ENCODE measurements at regions not wholly inside any gene's neighbourhood (a gene's known extent, or its start where the extent isn't known, plus 50 kb on each side); places are given as distances from the start of the nearest gene placed in this dataset.
"Not testable (repeated sequence)": the region's sequence is repeated elsewhere in the genome, so short reads cannot be mapped to it uniquely, and the experiment has no call there.

- DNase-seq (ENCODE audit: low spot score in 2 of 2): no peak
- intact Hi-C loops (cut with DNase I): no loop called here
- Histone ChIP-seq H3K27ac (no peak overlapping the region), H3K36me3 (no peaks in the 10 kb centered on the region), H3K4me3 (no peak overlapping the region), H3K4me1 (no peaks in the 10 kb centered on the region), H3K27me3 (no peaks in the 10 kb centered on the region), H3K9me3 (no peaks in the 10 kb centered on the region)
- no peak for TF ChIP-seq CTCF (IDR thresholded peaks at IDR 0.05)
Measured at GRCh38 chr5:110977915-110978314, 93.6 kb upstream of the TSLP start.

- DNase-seq (ENCODE audit: low spot score in 2 of 2); H3K4me3 ChIP-seq; H3K9me3 ChIP-seq; H3K4me1 ChIP-seq; intact Hi-C loops (cut with DNase I); H3K27ac ChIP-seq; H3K27me3 ChIP-seq; H3K36me3 ChIP-seq: not testable (repeated sequence)
Measured at GRCh38 chr5:110985882-110986281, 85.6 kb upstream of the TSLP start.

- H3K4me3 ChIP-seq; intact Hi-C loops (cut with DNase I); H3K4me1 ChIP-seq; H3K27ac ChIP-seq; H3K36me3 ChIP-seq; DNase-seq (ENCODE audit: low spot score in 2 of 2); H3K27me3 ChIP-seq; H3K9me3 ChIP-seq: not testable (repeated sequence)
Measured at GRCh38 chr5:110987573-110987972, 83.9 kb upstream of the TSLP start.

GRCh38 chr5:110996742-110997141 is 74.8 kb upstream of the TSLP start:
- intact Hi-C loops (cut with DNase I): no loop called here
- DNase-seq (ENCODE audit: low spot score in 2 of 2): no peak
- H3K36me3 ChIP-seq: no peaks in the 10 kb centered on the region
- no peaks in the 10 kb centered on the region for H3K27me3 ChIP-seq
- TF ChIP-seq CTCF (IDR thresholded peaks at IDR 0.05): no peak
- H3K4me1 ChIP-seq: no peaks in the 10 kb centered on the region
- no peak overlapping the region for H3K27ac ChIP-seq
- no peaks in the 10 kb centered on the region for H3K9me3 ChIP-seq
- no peak overlapping the region for H3K4me3 ChIP-seq

DNA sequence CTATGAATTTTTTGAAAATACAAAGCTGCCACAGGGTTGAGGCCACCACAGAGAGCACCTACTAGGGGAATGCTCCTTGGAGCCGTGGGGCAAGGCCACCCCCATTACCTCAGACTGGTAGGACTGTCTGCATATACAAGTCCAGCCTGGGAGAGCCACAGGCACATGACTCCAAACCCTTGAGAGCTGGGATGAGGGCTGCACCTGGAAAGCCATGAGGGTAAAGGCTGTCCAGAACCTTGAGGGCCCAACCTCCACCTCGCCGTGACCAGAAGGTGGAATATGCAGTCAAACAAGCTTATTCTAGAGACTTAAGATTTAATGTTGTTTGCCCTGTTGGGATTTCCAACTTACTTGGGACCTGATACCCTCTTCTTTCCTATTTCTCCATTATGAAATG is 69.5 kb upstream of the TSLP start:
- no peak for TF ChIP-seq CTCF (IDR thresholded peaks at IDR 0.05)
- no peaks in the 10 kb centered on the region for H3K4me1 ChIP-seq
- no peak overlapping the region for H3K27ac ChIP-seq
- H3K4me3 ChIP-seq: no peak overlapping the region
- DNase-seq (ENCODE audit: low spot score in 2 of 2): no peak
- H3K27me3 ChIP-seq: no peaks in the 10 kb centered on the region
- intact Hi-C loops (cut with DNase I): no loop called here
- H3K36me3 ChIP-seq: no peaks in the 10 kb centered on the region
- H3K9me3 ChIP-seq: no peaks in the 10 kb centered on the region

DNA sequence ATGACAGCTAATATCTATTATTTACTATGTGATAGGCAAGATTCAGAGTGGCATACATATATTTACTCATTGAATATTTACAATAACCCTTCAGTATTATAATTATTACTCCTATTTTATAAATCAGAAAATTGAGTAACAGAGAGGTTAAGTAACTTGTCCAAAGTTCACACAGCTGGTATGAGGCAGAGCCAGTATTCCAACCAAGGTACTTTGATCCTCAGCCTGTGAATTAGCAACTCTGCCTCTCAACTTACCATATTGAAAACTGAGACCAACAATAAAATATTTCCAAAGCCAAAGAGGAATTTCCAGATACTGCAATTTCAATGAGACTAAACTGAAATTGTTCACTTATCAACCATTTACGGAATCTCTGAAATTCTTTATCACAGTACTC is 67.9 kb upstream of the TSLP start:
- DNase-seq (ENCODE audit: low spot score in 2 of 2): no peak
- Histone ChIP-seq H3K9me3 (no peaks in the 10 kb centered on the region), H3K27ac (no peak overlapping the region), H3K27me3 (no peaks in the 10 kb centered on the region), H3K36me3 (no peaks in the 10 kb centered on the region), H3K4me3 (no peak overlapping the region), H3K4me1 (no peaks in the 10 kb centered on the region)
- TF ChIP-seq CTCF (IDR thresholded peaks at IDR 0.05): no peak
- intact Hi-C loops (cut with DNase I): no loop called here

GRCh38 chr5:111004291-111004690 is 67.2 kb upstream of the TSLP start:
- intact Hi-C loops (cut with DNase I): no loop called here
- no peaks in the 10 kb centered on the region for H3K4me1 ChIP-seq
- TF ChIP-seq CTCF (IDR thresholded peaks at IDR 0.05): no peak

More at GRCh38 chr5:111004291-111004690, 67.2 kb upstream of the TSLP start:
- H3K27me3 ChIP-seq: no peaks in the 10 kb centered on the region
- DNase-seq (ENCODE audit: low spot score in 2 of 2): no peak
- H3K36me3 ChIP-seq: no peaks in the 10 kb centered on the region
- H3K4me3 ChIP-seq: no peak overlapping the region
- no peaks in the 10 kb centered on the region for H3K9me3 ChIP-seq
- no peak overlapping the region for H3K27ac ChIP-seq

Data from ascending aorta (tissue), 2 donors.